Breast epithelium (tissue), 3 donors: ENCODE measurements at regions not wholly inside any gene's neighbourhood (a gene's known extent, or its start where the extent isn't known, plus 50 kb on each side); places are given as distances from the start of the nearest gene placed in this dataset.

Source experiments
- POLR2A ChIP-seq: fragments of 450-650 bp; IDR thresholded peaks from one replicate; pipeline ENCODE4 v1.6.1; 2016; ENCODE audit warnings: antibody characterized with exemption, mild to moderate bottlenecking, moderate library complexity
- POLR2AphosphoS5 ChIP-seq, 3 donors: sonication (generic); formaldehyde crosslinking; IDR thresholded peaks; one replicate each; pipeline ENCODE4 v1.6.1; 2017; ENCODE audit warnings: antibody characterized with exemption in 3 of 3

DNA sequence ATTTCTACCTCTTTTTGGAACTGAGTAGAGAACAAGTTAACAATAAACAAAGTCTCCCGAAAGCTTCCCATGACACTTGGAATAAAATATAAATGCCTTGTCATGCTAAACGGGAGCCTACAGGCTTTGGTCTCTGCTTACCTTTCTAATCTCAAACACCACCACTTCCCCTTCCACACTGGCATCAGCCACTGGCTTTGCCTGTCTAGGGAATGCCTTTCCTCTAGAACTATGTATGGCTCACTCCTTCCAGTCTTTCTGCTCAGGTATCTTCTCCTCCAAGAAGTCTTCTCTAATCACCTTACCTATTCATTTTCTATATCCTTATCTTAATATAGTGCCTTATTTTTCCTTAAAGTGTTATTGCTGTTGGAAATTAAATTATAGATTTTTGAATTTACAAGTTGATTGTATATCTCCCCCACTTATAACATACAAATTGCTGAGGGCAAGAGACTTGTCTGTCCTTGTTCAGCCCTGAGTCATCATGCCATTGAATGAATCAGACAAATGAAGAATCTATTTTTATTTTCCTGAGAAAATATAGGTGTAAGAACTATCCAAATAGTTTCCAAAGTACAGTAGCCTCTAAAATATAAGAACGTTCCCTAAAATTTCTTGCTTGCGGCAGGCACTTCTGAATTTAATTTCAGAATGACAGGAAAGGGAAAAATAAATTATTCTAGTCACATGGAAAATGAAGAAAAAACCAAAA is 119.2 kb downstream of the TM2D1 start:
- TF ChIP-seq POLR2AphosphoS5 (IDR thresholded peaks at IDR 0.05) (no peak), POLR2A (no peak)
